Activated CD8-positive, alpha-beta T cell treated with anti-CD3 and anti-CD28 coated beads for 36 hours (primary cell): ENCODE measurements at regions not wholly inside any gene's neighbourhood (a gene's known extent, or its start where the extent isn't known, plus 50 kb on each side); places are given as distances from the start of the nearest gene placed in this dataset.

Experiments used
- ATAC-seq: fragments of 200-7000 bp; cut with Tn5 transposase; one replicate; pipeline ENCODE4 v1.10.0; 2021; ENCODE audit warnings: mild to moderate bottlenecking, moderate library complexity
- CTCF ChIA-PET: fragments of 350-600 bp; sonication (Branson Sonifier 250); formaldehyde crosslinking; loops from one replicate; lab custom pipeline; 2021; ENCODE audit warnings: antibody characterized with exemption; lab: Charles Lee
- POLR2A ChIA-PET: fragments of 350-600 bp; sonication (Branson Sonifier 250); formaldehyde crosslinking; loops from one replicate; lab custom pipeline; 2021; ENCODE audit warnings: antibody characterized with exemption; lab: Charles Lee
- DNase-seq: peaks from one replicate; pipeline ENCODE4 v3.0.0-alpha.2; 2020
- H3K27ac Mint-ChIP-seq: one replicate; pipeline ENCODE4 v1.8.0; 2021; ENCODE audit warnings: mild to moderate bottlenecking, mixed read lengths
- H3K27me3 Mint-ChIP-seq: one replicate; pipeline ENCODE4 v1.8.0; 2021; ENCODE audit warnings: mixed read lengths
- H3K36me3 Mint-ChIP-seq: one replicate; pipeline ENCODE4 v1.8.0; 2021; ENCODE audit warnings: low read depth, mixed read lengths
- H3K4me1 Mint-ChIP-seq: one replicate; pipeline ENCODE4 v1.8.0; 2021; ENCODE audit warnings: low read depth, mixed read lengths
- H3K4me3 Mint-ChIP-seq: one replicate; pipeline ENCODE4 v1.8.0; 2021; ENCODE audit warnings: mild to moderate bottlenecking, moderate library complexity, mixed read lengths
- H3K9me3 Mint-ChIP-seq: one replicate; pipeline ENCODE4 v1.8.0; 2021; ENCODE audit warnings: mixed read lengths
- intact Hi-C: fragments of 100-400 bp; cut with micrococcal nuclease; formaldehyde crosslinking; loops from one replicate; pipeline ENCODE4 v1.10.0; 2022
- TF ChIP-seq, protein P1 (sequence below): fragments of 200-600 bp; IDR thresholded peaks from one replicate; pipeline ENCODE4 v1.8.0; 2022; ENCODE audit warnings: antibody characterized with exemption, mild to moderate bottlenecking

DNA sequence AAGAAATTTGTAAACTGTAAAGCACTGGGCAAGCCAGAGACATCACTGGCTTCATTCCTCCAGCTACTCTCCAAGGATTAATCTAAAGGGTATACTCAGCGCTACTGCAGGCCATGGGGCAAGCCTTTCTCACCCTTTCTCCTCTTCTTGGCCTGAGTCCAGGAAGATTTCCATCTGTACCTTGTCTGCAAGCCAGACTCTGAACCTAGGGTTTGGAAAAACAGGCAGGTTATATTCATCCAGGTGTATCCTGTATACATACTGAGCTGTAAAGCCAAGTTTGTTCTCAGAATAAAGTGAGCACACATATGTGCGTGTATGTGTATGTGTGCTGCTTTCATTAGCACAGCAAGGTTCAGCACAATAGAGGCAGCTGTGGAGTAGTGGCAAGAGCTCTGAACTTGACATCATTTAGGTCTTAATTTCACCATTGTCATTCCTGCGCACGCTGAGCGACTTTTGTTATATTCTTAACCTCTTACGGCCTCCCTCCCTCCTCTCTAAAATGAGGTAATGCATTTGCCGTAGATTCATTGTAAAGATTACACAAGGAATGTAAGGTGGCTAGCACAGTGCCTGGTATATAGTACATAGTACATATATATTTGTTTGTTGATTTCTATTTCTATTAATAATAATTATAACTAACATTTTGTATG, 128.1 kb upstream of the JUN start:
- ChIA-PET POLR2A (no interaction called here), CTCF (interaction anchor here (1.2 kb wide), 1 partner anchor 14 kb away, joined by 3 read pairs; no protein-coding TSS in a partner anchor)
- intact Hi-C loops, result no loop called here
- DNase-seq (no peak), ATAC-seq (no peak)
- Mint-ChIP-seq H3K4me1 (no peaks in the 10 kb centered on the region), H3K4me3 (no peak overlapping the region), H3K9me3 (peaks cover 3% of the 10 kb centered on the region), H3K27me3 (no peaks in the 10 kb centered on the region), H3K36me3 (no peaks in the 10 kb centered on the region), H3K27ac (no peak overlapping the region)
- TF ChIP-seq, protein P1, sequence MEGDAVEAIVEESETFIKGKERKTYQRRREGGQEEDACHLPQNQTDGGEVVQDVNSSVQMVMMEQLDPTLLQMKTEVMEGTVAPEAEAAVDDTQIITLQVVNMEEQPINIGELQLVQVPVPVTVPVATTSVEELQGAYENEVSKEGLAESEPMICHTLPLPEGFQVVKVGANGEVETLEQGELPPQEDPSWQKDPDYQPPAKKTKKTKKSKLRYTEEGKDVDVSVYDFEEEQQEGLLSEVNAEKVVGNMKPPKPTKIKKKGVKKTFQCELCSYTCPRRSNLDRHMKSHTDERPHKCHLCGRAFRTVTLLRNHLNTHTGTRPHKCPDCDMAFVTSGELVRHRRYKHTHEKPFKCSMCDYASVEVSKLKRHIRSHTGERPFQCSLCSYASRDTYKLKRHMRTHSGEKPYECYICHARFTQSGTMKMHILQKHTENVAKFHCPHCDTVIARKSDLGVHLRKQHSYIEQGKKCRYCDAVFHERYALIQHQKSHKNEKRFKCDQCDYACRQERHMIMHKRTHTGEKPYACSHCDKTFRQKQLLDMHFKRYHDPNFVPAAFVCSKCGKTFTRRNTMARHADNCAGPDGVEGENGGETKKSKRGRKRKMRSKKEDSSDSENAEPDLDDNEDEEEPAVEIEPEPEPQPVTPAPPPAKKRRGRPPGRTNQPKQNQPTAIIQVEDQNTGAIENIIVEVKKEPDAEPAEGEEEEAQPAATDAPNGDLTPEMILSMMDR, result no peak

- CTCF ChIA-PET, result no interaction called here
Observed at GRCh38 chr1:58914925-58915324, 131.1 kb upstream of the JUN start.

DNA sequence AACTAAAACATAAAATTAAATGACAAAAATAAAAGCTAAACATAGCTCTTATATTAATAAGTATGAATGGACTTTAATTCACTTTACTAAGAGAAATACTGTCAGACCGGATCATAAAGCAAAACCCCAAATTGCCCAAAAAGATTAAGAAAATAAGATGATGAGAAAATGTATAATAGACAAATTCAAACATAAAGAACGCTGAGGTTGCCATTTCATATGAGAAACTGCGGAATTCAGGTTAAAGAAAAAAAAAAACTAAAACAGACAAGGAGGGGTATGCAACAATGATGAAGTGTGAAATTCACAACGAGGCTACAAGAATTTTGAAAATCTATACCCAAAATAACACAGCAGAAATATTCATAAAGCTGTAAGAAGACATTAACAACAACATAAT, 133.6 kb upstream of the JUN start:
- H3K9me3 Mint-ChIP-seq, result peaks cover 3% of the 10 kb centered on the region
- peaks cover 11% of the 10 kb centered on the region for H3K4me1 Mint-ChIP-seq
- ChIA-PET POLR2A (interaction anchor here (1.0 kb wide), 1 partner anchor 109 kb away, joined by 3 read pairs; no protein-coding TSS in a partner anchor), CTCF (no interaction called here)
- ATAC-seq (no peak), DNase-seq (no peak)
- H3K27me3 Mint-ChIP-seq, result no peaks in the 10 kb centered on the region
- H3K27ac Mint-ChIP-seq, result no peak overlapping the region
- no peaks in the 10 kb centered on the region for H3K36me3 Mint-ChIP-seq
- TF ChIP-seq, protein P1, result no peak
- intact Hi-C loops, result no loop called here
- H3K4me3 Mint-ChIP-seq, result no peak overlapping the region

More at GRCh38 chr1:58914925-58915324, 131.1 kb upstream of the JUN start:
- intact Hi-C loops, result no loop called here
- H3K4me3 Mint-ChIP-seq, result no peak overlapping the region
- H3K27me3 Mint-ChIP-seq, result no peaks in the 10 kb centered on the region
- no peak overlapping the region for H3K27ac Mint-ChIP-seq
- peaks cover 3% of the 10 kb centered on the region for H3K9me3 Mint-ChIP-seq
- no peak for ATAC-seq
- H3K36me3 Mint-ChIP-seq, result no peaks in the 10 kb centered on the region
- DNase-seq, result no peak
- POLR2A ChIA-PET, result no interaction called here
- H3K4me1 Mint-ChIP-seq, result no peaks in the 10 kb centered on the region
- TF ChIP-seq, protein P1, result no peak

- intact Hi-C loops, result no loop called here
- DNase-seq, result no peak
- POLR2A ChIA-PET, result interaction anchor here (1.4 kb wide), 1 partner anchor 11 kb away, joined by 5 read pairs; no protein-coding TSS in a partner anchor
- CTCF ChIA-PET, result interaction anchor here (1.5 kb wide), 1 partner anchor 780 kb away, joined by 3 read pairs; no protein-coding TSS in a partner anchor
- TF ChIP-seq, protein P1, result no peak
- no peaks in the 10 kb centered on the region for H3K27me3 Mint-ChIP-seq
- no peaks in the 10 kb centered on the region for H3K36me3 Mint-ChIP-seq
- H3K27ac Mint-ChIP-seq, result no peak overlapping the region
- no peak for ATAC-seq
- peaks cover 1% of the 10 kb centered on the region for H3K9me3 Mint-ChIP-seq
- H3K4me3 Mint-ChIP-seq, result no peak overlapping the region
- H3K4me1 Mint-ChIP-seq, result peaks cover 21% of the 10 kb centered on the region
Observed at GRCh38 chr1:58919226-58919958, 135.5 kb upstream of the JUN start.

- intact Hi-C loops, result no loop called here
Observed at GRCh38 chr1:58919959-58920321, 136.1 kb upstream of the JUN start.

More at GRCh38 chr1:58919959-58920321, 136.1 kb upstream of the JUN start:
- Mint-ChIP-seq H3K4me3 (no peak overlapping the region), H3K27me3 (no peaks in the 10 kb centered on the region), H3K9me3 (peaks cover 1% of the 10 kb centered on the region), H3K4me1 (peaks cover 21% of the 10 kb centered on the region), H3K27ac (no peak overlapping the region), H3K36me3 (no peaks in the 10 kb centered on the region)
- ATAC-seq, result no peak
- TF ChIP-seq, protein P1, result no peak
- POLR2A ChIA-PET, result no interaction called here
- DNase-seq, result no peak
- CTCF ChIA-PET, result interaction anchor here (1.5 kb wide), 1 partner anchor 779 kb away, joined by 3 read pairs; no protein-coding TSS in a partner anchor
